HG03175 (cell line): ENCODE measurements at regions not wholly inside any gene's neighbourhood (a gene's known extent, or its start where the extent isn't known, plus 50 kb on each side); places are given as distances from the start of the nearest gene placed in this dataset.

Experiments used
- ATAC-seq: cut with Tn5 transposase; IDR thresholded peaks from one replicate; pipeline ENCODE4 v1.9.1; 2021; ENCODE audit warnings: mild to moderate bottlenecking, moderate library complexity; ENCODE audit not compliant: unreplicated experiment

GRCh38 chr10:62734781-62735463, 69.6 kb upstream of the ADO start:
- no peak for ATAC-seq

GRCh38 chr10:62735464-62736167, 68.9 kb upstream of the ADO start:
- peak; percentile 55 for ATAC-seq

GRCh38 chr10:62736168-62736546, 68.4 kb upstream of the ADO start:
- ATAC-seq, result no peak

- ATAC-seq, result no peak
Observed at GRCh38 chr10:62738916-62739315, 65.6 kb upstream of the ADO start.

GRCh38 chr10:62740885-62741745, 63.4 kb upstream of the ADO start:
- no peak for ATAC-seq

GRCh38 chr10:62741996-62742395, 62.5 kb upstream of the ADO start:
- no peak for ATAC-seq

- no peak for ATAC-seq
Observed at GRCh38 chr10:62742536-62743061, 61.9 kb upstream of the ADO start.

- ATAC-seq, result no peak
Observed at GRCh38 chr10:62744136-62744535, 60.4 kb upstream of the ADO start.

- no peak for ATAC-seq
Observed at GRCh38 chr10:62745581-62745980, 58.9 kb upstream of the ADO start.

- no peak for ATAC-seq
Observed at GRCh38 chr10:62746951-62747729, 57.4 kb upstream of the ADO start.

GRCh38 chr10:62748386-62748785, 56.1 kb upstream of the ADO start:
- ATAC-seq, result no peak

- no peak for ATAC-seq
Observed at GRCh38 chr10:62749093-62749683, 55.3 kb upstream of the ADO start.
